WI38 (cell line): ENCODE measurements at regions not wholly inside any gene's neighbourhood (a gene's known extent, or its start where the extent isn't known, plus 50 kb on each side); places are given as distances from the start of the nearest gene placed in this dataset.

Experiments
- H3K4me3 ChIP-seq: 2 replicates; pipeline ENCODE4 v1.5.1; 2011; ENCODE audit warnings: low read depth, mild to moderate bottlenecking, control low read depth, low read length
- CTCF ChIP-seq: IDR thresholded peaks from 2 replicates; pipeline ENCODE4 v1.5.1; 2012; ENCODE audit warnings: low read depth, mild to moderate bottlenecking, control low read depth, low read length

GRCh38 chr11:120012245-120012644 is 125.7 kb downstream of the TRIM29 start:
- H3K4me3 ChIP-seq: no peak overlapping the region
- TF ChIP-seq CTCF: no peak

GRCh38 chr11:120011836-120012235 is 126.1 kb downstream of the TRIM29 start:
- no peak for TF ChIP-seq CTCF
- no peak overlapping the region for H3K4me3 ChIP-seq

- H3K4me3 ChIP-seq: no peak overlapping the region
- no peak for TF ChIP-seq CTCF
Observed at GRCh38 chr11:120010775-120011174, 127.1 kb downstream of the TRIM29 start.

- no peak overlapping the region for H3K4me3 ChIP-seq
- TF ChIP-seq CTCF: no peak
Observed at GRCh38 chr11:120009938-120010337, 128.0 kb downstream of the TRIM29 start.

- no peak overlapping the region for H3K4me3 ChIP-seq
- no peak for TF ChIP-seq CTCF
Observed at GRCh38 chr11:120007144-120007543, 130.8 kb downstream of the TRIM29 start.

GRCh38 chr11:120004723-120005122 is 133.2 kb downstream of the TRIM29 start:
- no peak for TF ChIP-seq CTCF
- H3K4me3 ChIP-seq: no peak overlapping the region

GRCh38 chr11:120001178-120002090 is 136.5 kb downstream of the TRIM29 start:
- no peak for TF ChIP-seq CTCF
- no peak overlapping the region for H3K4me3 ChIP-seq
